Stimulated activated CD4-positive, alpha-beta T cell treated with anti-CD3 and anti-CD28 coated beads, Interleukin-2, amount 100 ng/mL, for 48 hours (primary cell): ENCODE measurements at regions not wholly inside any gene's neighbourhood (a gene's known extent, or its start where the extent isn't known, plus 50 kb on each side); places are given as distances from the start of the nearest gene placed in this dataset.
"Not testable (repeated sequence)": the region's sequence is repeated elsewhere in the genome, so short reads cannot be mapped to it uniquely, and the experiment has no call there.

Experiments used
- DNase-seq, 2 donors: peaks; one replicate each; pipeline ENCODE4 v3.0.0-alpha.2; 2020

- no peak for DNase-seq
Measured at GRCh38 chr10:33487014-33487776, 152.7 kb upstream of the NRP1 start.

GRCh38 chr10:33485276-33485675, 150.8 kb upstream of the NRP1 start:
- DNase-seq, result no peak

DNA sequence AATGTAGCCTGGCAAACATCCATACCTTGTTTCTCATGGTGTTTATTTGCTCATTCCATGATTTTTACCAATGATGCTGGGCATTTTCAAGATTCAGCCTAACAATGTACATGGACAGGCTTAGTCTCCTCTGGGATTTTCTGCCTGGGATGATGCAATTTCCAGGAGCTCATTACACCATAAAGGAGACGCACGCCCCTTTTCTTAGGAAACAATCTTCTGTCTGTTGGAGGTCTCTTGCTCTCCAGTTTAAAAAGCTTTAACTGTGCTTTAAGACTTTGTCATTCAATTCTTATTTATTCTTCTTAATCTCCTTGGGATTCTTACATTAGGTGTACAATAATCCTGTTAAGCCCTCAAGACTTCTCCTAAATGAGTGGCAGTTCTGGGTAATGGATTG, 150.3 kb upstream of the NRP1 start:
- no peak for DNase-seq

DNA sequence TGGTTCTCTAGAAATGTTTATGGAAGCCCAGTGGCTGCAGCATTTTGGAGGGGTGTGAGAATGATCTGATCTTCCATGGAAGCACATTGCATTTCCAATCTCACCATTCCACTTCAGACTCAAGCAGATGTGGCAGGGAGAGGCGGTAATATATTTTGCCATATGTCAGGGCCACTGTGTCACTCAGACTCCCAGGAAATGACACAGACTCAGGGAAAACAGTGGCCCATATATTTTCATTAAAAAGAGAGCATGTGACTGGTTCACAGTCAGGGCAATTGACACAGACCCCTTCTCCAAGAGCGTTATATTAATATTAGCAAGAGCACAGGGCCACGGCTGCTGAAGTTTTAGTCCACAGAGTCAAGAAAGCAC, 149.3 kb upstream of the NRP1 start:
- no peak for DNase-seq

DNA sequence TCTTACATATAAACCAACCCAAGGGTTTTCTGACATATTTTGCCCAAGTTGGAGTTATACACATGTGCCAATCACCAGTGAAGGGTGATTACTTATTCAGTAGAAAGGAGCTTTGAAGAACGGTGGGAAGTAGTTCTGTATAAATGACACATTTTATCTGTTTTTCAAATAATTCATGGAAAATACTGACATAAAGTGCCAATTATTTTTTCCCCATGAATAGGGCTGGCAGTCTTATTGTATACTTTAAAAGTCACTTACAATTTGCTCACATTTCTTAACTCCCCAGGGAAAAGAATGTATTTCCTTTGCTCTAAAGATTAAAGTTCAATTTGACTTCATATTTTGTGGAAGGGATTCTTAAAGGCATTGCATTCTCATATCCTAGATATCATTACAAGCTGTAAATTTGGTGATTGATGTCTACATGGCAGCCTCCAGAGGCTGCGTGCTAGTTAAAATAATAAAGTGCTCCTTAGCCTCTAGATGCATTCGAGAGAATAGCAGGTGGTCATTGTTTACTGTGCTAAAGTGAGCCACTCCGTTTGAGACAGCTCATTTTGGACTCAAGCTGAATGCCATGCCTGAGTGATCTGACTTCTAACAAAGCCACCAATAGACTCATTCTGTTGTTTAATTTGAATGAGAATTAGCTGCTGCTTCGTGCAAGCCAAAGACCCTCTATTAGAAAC, 148.8 kb upstream of the NRP1 start:
- DNase-seq, result no peak

DNA sequence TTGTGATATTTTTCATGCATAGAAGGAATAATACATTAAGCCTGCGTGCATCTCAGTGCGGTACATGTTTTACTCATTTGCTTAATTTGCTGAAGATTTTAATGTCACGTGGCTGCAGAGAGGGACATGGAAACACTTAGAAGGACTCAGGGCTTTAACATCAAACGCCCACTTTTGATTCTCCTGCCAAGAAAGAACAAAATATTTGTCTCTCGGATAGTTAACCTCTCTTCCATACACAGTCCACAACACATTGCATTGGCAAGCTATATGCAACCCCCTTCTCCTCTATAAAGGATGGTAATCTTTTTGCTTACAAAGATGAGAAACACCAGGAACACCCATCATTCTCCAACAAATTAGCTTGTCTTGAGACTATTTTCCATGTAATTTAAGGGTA, 148.0 kb upstream of the NRP1 start:
- DNase-seq, result no peak

DNA sequence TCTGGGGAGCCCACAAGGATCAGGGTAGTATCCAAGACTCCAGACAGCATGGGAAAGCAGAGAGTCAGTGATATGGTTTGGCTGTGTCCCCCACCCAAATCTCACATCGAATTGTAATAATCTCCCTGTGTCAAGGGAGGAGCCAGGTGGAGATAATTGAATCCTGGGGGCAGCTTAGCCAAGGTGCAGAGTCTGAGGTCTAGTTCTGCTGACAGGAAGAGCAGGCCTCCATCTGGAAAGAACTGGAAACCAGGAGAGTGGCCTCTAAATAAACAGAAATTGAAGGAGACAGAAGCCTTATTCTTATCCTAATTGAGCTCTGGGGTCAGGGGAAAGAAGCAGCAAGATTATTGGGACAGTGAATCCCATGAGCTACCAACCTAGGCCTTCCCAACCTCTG, 146.7 kb upstream of the NRP1 start:
- DNase-seq, result no peak

- DNase-seq, result not testable (repeated sequence)
Measured at GRCh38 chr10:33480417-33480816, 145.9 kb upstream of the NRP1 start.

- no peak for DNase-seq
Measured at GRCh38 chr10:33478675-33479125, 144.2 kb upstream of the NRP1 start.

- no peak for DNase-seq
Measured at GRCh38 chr10:33478089-33478674, 143.7 kb upstream of the NRP1 start.

DNA sequence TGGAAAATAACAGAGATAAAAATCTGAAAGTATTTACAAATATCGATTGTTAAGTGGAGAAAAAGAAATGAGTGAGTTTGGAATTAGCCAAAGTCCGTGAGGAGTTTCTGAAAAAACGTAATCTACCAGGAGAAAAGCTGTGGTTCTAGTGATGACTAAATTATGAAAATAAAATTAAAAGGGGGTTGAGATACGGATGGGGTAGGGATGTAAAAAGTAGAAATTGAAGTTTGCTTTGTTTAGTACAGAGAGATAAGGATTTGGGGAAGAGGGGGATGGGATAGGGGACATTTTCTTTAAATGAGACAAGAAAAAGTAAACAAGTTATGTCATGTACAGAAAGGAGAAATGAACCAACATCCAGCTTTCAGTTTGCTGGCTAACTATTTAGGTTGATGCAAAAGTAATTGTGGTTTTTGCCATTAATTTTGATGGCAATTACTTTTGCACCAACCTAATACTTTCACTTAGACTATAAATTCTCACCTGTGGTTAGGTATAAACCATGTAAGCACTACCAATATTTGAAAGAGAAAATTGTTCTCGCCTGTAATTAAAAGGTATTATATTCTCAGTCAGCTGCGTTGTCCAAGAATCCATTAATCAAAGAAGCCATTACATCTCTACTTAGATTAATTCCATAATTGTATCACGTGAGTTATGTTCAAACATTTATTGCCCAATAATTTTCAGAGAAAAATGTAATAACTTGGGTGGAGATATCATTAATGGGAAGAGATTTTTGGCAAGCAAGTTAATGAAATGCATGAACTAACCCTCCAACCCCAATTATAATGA, 143.0 kb upstream of the NRP1 start:
- DNase-seq, result no peak

DNA sequence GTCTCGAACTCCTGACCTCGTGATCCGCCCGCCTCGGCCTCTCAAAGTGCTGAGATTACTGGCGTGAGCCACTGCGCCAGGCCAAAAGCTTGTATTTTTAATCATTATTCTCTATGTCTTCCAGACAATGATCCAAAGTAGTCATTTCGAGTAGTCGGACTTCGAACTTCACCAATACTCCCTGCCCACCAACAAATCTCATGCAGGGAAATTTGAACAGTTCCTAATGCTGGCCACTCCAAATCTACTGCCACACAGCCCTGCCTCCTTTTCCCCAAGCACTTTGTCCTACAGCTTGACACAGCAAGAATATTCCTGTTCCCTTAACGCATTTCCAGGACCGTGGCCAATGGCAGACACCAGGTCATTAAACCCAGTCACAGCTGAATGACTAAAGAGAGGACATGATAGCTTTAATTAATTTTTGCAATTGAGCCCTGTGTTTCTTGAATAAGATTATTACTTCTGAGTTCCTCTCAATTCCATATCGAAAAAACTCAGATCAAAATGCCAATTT, 142.3 kb upstream of the NRP1 start:
- DNase-seq, result no peak

GRCh38 chr10:33473688-33474087, 139.2 kb upstream of the NRP1 start:
- no peak for DNase-seq

GRCh38 chr10:33468006-33468405, 133.5 kb upstream of the NRP1 start:
- DNase-seq, result not testable (repeated sequence)

- DNase-seq, result no peak
Measured at GRCh38 chr10:33465747-33466146, 131.3 kb upstream of the NRP1 start.

- no peak for DNase-seq
Measured at GRCh38 chr10:33463011-33463410, 128.5 kb upstream of the NRP1 start.

GRCh38 chr10:33461295-33461640, 126.8 kb upstream of the NRP1 start:
- DNase-seq, result no peak

DNA sequence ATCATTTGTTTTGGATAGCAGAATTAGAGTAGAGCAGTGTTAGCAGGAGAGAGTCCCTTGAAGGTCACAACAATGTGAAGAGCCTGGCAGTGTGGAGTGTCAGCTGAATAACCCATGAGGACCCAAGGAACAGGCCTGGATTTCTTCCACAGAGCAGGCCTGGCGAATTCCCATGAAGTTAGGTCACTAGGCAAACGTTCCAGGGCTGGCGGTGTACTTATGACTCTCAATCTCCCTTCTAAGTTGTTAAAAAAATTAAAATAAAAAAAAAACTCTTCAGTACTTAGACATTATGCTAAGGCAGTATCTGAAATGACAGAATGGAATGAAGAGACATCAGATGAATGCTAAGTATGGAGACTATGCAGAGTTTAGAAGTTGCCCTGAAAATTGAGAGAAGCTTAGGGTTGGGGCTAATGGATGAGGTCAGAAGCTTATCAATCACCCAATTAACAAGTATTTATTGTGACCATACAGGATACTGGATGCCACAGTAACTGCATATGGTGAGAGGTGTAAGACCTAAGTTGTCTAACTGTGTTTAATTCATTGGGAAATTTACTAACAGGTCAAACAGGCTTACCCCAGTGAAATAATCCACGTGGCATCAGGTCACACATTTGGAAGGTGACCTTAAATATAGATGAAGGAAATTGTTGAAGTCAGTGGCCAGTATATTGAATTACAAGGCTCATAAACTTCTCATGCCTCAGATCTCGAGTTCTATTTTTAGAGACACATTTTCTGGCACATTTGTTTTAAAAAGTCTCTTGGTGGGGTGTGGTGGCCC, 126.2 kb upstream of the NRP1 start:
- DNase-seq, result no peak

GRCh38 chr10:33459602-33460001, 125.1 kb upstream of the NRP1 start:
- DNase-seq, result no peak

DNA sequence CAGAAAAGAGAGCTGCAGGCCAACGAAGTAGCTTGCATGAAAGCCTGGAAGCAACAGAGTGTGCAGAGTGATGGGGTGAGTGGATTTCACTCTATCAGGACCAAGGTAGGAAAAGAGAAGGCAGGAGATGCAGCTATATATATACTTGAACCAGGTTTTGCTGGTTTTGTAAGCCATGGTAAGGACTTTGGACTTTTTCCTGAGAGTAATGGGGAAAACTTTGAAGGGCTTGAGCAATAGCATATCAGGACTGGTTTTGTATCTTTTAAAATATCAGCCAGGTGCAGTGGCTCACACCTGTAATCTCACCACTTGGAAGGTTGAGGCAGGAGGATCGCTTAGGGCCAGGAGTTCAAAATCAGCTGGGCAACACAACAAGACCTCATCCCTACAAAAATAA, 120.6 kb upstream of the NRP1 start:
- no peak for DNase-seq

DNA sequence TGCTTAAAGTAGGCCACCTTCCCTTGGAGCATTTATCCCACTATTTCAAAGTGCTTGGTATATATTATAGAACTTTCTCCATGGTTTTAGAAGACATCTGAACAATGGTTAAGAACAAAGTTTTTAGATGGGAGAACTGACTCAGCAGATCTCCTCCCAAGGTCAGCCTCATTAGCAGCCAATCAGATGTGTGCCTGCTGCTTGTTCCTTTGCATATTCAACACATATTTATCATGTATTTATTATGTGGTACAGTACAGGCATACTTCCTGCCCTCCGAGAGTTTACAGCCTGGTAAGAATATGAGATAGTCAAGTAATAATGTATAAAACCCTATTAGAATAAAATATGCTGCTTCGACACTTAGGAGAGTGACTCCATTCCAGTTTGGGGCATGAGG, 120.1 kb upstream of the NRP1 start:
- no peak for DNase-seq
